IMR-90 (cell line): ENCODE measurements at regions not wholly inside any gene's neighbourhood (a gene's known extent, or its start where the extent isn't known, plus 50 kb on each side); places are given as distances from the start of the nearest gene placed in this dataset.

Experiments
- ATAC-seq: fragments of 200-7000 bp; cut with Tn5 transposase; 2 replicates; pipeline ENCODE4 v1.9.1; 2020; ENCODE audit warnings: low read depth, mild to moderate bottlenecking, moderate library complexity
- BruUV-seq: library from RNA; stranded (reverse); fragments of 400-500 nt; replicated peaks from 2 replicates; lab custom pipeline; 2021; lab: Mats Ljungman, UMichigan
- CTCF ChIA-PET: fragments of 300-600 bp; formaldehyde crosslinking; extraction: SDS; loops from one replicate; lab custom pipeline; 2021; ENCODE audit warnings: antibody characterized with exemption; lab: Yijun Ruan, JAX
- POLR2A ChIA-PET: fragments of 300-600 bp; sonication (Branson Sonifier 250); formaldehyde crosslinking; loops from one replicate; lab custom pipeline; 2022; ENCODE audit warnings: antibody characterized with exemption; ENCODE audit not compliant: unreplicated experiment; lab: Charles Lee
- DNase-seq: peaks from one replicate; pipeline ENCODE4 v3.0.0; 2013
- H2AFZ ChIP-seq: replicated peaks from 2 replicates; pipeline ENCODE3; 2013; ENCODE audit warnings: low read length, mild to moderate bottlenecking; ENCODE audit not compliant: poor library complexity
- H2AK5ac ChIP-seq: 2 replicates; pipeline ENCODE4 v1.6.1; 2013; ENCODE audit warnings: low read depth, low read length, inconsistent platforms
- H2AK9ac ChIP-seq: replicated peaks from 2 replicates; pipeline ENCODE3; 2013; ENCODE audit warnings: mild to moderate bottlenecking, low read depth, low read length, moderate library complexity; ENCODE audit not compliant: poor library complexity
- H2BK120ac ChIP-seq: 2 replicates; pipeline ENCODE4 v1.6.1; 2013; ENCODE audit warnings: low read depth, low read length, inconsistent platforms
- H2BK15ac ChIP-seq: 3 replicates; pipeline ENCODE4 v1.6.1; 2013; ENCODE audit warnings: low read depth, low read length, inconsistent platforms
- H2BK20ac ChIP-seq: 2 replicates; pipeline ENCODE4 v1.6.1; 2013; ENCODE audit warnings: low read depth, mild to moderate bottlenecking, inconsistent platforms, low read length, moderate library complexity
- H2BK5ac ChIP-seq: 2 replicates; pipeline ENCODE4 v1.6.1; 2013; ENCODE audit warnings: mild to moderate bottlenecking, low read depth, low read length, inconsistent platforms; ENCODE audit not compliant: poor library complexity, severe bottlenecking
- H3K14ac ChIP-seq: replicated peaks from 2 replicates; pipeline ENCODE4 v1.6.1; 2013; ENCODE audit warnings: low read depth, low read length, inconsistent platforms
- H3K18ac ChIP-seq: 2 replicates; pipeline ENCODE4 v1.6.1; 2013; ENCODE audit warnings: low read depth, low read length, control low read depth
- H3K23ac ChIP-seq: 2 replicates; pipeline ENCODE4 v1.6.1; 2013; ENCODE audit warnings: low read depth, low read length, inconsistent platforms
- H3K27ac ChIP-seq: 2 replicates; pipeline ENCODE4 v1.5.1; 2013; ENCODE audit warnings: mild to moderate bottlenecking, control low read depth, low read length; ENCODE audit not compliant: insufficient read depth
- H3K27me3 ChIP-seq: 2 replicates; pipeline ENCODE4 v1.6.1; 2013; ENCODE audit warnings: low read length; ENCODE audit not compliant: control insufficient read depth, insufficient read depth
- H3K36me3 ChIP-seq: 2 replicates; pipeline ENCODE4 v1.6.1; 2013; ENCODE audit warnings: low read length, mixed read lengths; ENCODE audit not compliant: control insufficient read depth, insufficient read depth
- H3K4ac ChIP-seq: 2 replicates; pipeline ENCODE4 v1.6.1; 2013; ENCODE audit warnings: low read depth, low read length, inconsistent platforms
- H3K4me1 ChIP-seq: 2 replicates; pipeline ENCODE4 v1.6.1; 2013; ENCODE audit warnings: low read length, mixed read lengths; ENCODE audit not compliant: control insufficient read depth, insufficient read depth
- H3K4me2 ChIP-seq: 2 replicates; pipeline ENCODE4 v1.6.1; 2013; ENCODE audit warnings: low read depth, mild to moderate bottlenecking, control low read depth, low read length, moderate library complexity
- H3K4me3 ChIP-seq: 2 replicates; pipeline ENCODE4 v1.5.1; 2013; ENCODE audit warnings: low read depth, mild to moderate bottlenecking, control low read depth, low read length, moderate library complexity; ENCODE audit not compliant: insufficient read depth
- H3K56ac ChIP-seq: 2 replicates; pipeline ENCODE4 v1.6.1; 2013; ENCODE audit warnings: low read length, inconsistent platforms; ENCODE audit not compliant: insufficient read depth; ENCODE audit errors: extremely low read depth
- H3K79me1 ChIP-seq, 2 experiments: 2 replicates each; pipeline ENCODE4 v1.6.1; 2013; ENCODE audit warnings: low read length in 2 of 2, inconsistent platforms in 1 of 2, low read depth in 1 of 2
- H3K9ac ChIP-seq: 2 replicates; pipeline ENCODE4 v1.6.1; 2013; ENCODE audit warnings: low read depth, low read length, control low read depth
- H3K9me1 ChIP-seq: 2 replicates; pipeline ENCODE4 v1.6.1; 2013; ENCODE audit warnings: low read length, inconsistent platforms; ENCODE audit not compliant: insufficient read depth
- H3K9me3 ChIP-seq: 2 replicates; pipeline ENCODE4 v1.6.1; 2013; ENCODE audit warnings: low read length; ENCODE audit not compliant: control insufficient read depth, insufficient read depth
- H4K20me1 ChIP-seq: 2 replicates; pipeline ENCODE4 v1.6.1; 2013; ENCODE audit warnings: low read length, inconsistent platforms; ENCODE audit not compliant: insufficient read depth
- H4K5ac ChIP-seq: 2 replicates; pipeline ENCODE4 v1.6.1; 2013; ENCODE audit warnings: mild to moderate bottlenecking, low read depth, low read length, control low read depth
- H4K8ac ChIP-seq, 2 experiments: 2 replicates each; pipeline ENCODE4 v1.6.1; 2013; ENCODE audit warnings: low read depth in 2 of 2, low read length in 2 of 2, control low read depth in 1 of 2, inconsistent platforms in 1 of 2
- H4K91ac ChIP-seq: 2 replicates; pipeline ENCODE4 v1.6.1; 2013; ENCODE audit warnings: low read depth, low read length, inconsistent platforms; ENCODE audit not compliant: insufficient read depth
- BHLHE40 ChIP-seq: fragments of 150-350 bp; IDR thresholded peaks from 2 replicates; pipeline ENCODE4 v1.6.1; 2016; ENCODE audit warnings: mild to moderate bottlenecking, low read depth, low read length
- CHD1 ChIP-seq: IDR thresholded peaks from 2 replicates; pipeline ENCODE4 v1.6.1; 2012; ENCODE audit warnings: low read depth, low read length, improper control_type of control experiment
- CTCF ChIP-seq: conservative IDR thresholded peaks from 2 replicates; pipeline ENCODE4 v1.5.1; 2012; ENCODE audit warnings: mild to moderate bottlenecking, low read depth, low read length, improper control_type of control experiment
- FOS ChIP-seq: fragments of 150-350 bp; IDR thresholded peaks from 2 replicates; pipeline ENCODE4 v1.6.1; 2016; ENCODE audit warnings: low read depth, low read length
- RAD21 ChIP-seq: IDR thresholded peaks from 2 replicates; pipeline ENCODE4 v1.6.1; 2012; ENCODE audit warnings: low read length, improper control_type of control experiment
- WGBS, 2 experiments: methylation state at CpG; one replicate each; pipeline versions ENCODE4 v1.1.5 to v1.1.7; 2013; ENCODE audit warnings: missing lambda C conversion rate in 2 of 2; ENCODE audit not compliant: insufficient read length in 1 of 2; ENCODE audit errors: extremely low coverage in 2 of 2; 5-methylcytosine and 5-hydroxymethylcytosine counted together
- dilution Hi-C: fragments of 300-500 bp; cut with HindIII; formaldehyde crosslinking; loops from one replicate; pipeline ENCODE4 v1.14.3; 2018; ENCODE audit warnings: low sequenced_read_pairs; ENCODE audit not compliant: unreplicated experiment
- in situ Hi-C: fragments of 300-500 bp; cut with MboI; formaldehyde crosslinking; loops from 3 replicates; pipeline ENCODE4 v1.14.3; 2019; ENCODE audit warnings: low sequenced_read_pairs, inconsistent platforms, mixed read lengths
- intact Hi-C: fragments of 100-400 bp; cut with micrococcal nuclease; formaldehyde crosslinking; loops from 2 replicates; pipeline ENCODE4 v1.10.0; 2022
- TF ChIP-seq, protein P1 (sequence below): fragments of 150-350 bp; IDR thresholded peaks from 2 replicates; pipeline ENCODE4 v1.6.1; 2016; ENCODE audit warnings: low read depth, mild to moderate bottlenecking, low read length, moderate library complexity, borderline replicate concordance

DNA sequence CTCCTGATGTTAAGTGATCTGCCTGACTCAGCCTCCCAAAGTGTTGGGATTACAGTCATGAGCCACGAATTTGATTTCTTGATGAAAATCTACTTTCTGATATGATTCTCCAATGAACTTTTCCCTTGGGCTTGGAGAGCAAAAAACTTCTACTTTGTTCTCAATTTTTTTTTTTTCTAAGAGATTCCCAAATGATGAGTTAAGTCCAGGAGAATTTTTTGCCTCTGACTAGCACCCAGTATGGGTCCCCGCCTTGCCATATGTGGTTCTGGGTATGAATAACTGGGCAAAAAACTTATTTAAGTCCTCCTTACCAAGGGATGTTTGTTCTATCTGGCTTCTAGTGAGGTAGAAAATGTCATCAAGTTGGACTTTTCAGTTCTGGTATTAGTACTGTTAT is 147.9 kb upstream of the LYZL1 start:
- POLR2A ChIA-PET = no interaction called here

More for the DNA sequence above, 147.9 kb upstream of the LYZL1 start:
- Histone ChIP-seq H3K23ac (peak overlapping the region; percentile 61; the same call in 1 of the 2 replicates), H2AFZ (peak overlapping the region; percentile 27), H3K4me1 (peaks cover 12% of the 10 kb centered on the region), H4K91ac (peak overlapping the region; percentile 92), H3K36me3 (no peaks in the 10 kb centered on the region), H2BK20ac (peak overlapping the region; percentile 75), H2BK5ac (peak overlapping the region; percentile 97), H2BK15ac (peak overlapping the region; percentile 79; the same call in 2 of the 3 replicates), H3K14ac (peak overlapping the region; percentile 73), H3K79me1 (no peaks in the 10 kb centered on the region), H3K27me3 (no peaks in the 10 kb centered on the region), H3K9me3 (no peaks in the 10 kb centered on the region), H4K5ac (peak overlapping the region; percentile 84), H3K18ac (peak overlapping the region; percentile 88), H3K4me2 (peak overlapping the region; percentile 26; the same call in 1 of the 2 replicates), H3K9me1 (peaks cover 4% of the 10 kb centered on the region; the same call in 1 of the 2 replicates), H3K9ac (0 out of 2 replicates have a peak overlapping the region, but pooled peaks have one; percentile 19), H4K20me1 (no peaks in the 10 kb centered on the region), H3K4me3 (no peak overlapping the region), H2BK120ac (peak overlapping the region; percentile 73), H2AK9ac (no peak overlapping the region), H3K4ac (peak overlapping the region; percentile 89), H4K8ac (peak overlapping the region; percentile 94; a peak in 3 of 4 replicates), H3K27ac (peak overlapping the region; percentile 95), H3K56ac (peak overlapping the region; percentile 52; the same call in 1 of the 2 replicates), H2AK5ac (peak overlapping the region; percentile 93; the same call in 1 of the 2 replicates)
- intact Hi-C loops = no loop called here
- no TSS peak for BruUV-seq
- WGBS, 2 experiments = no CpG with 5 or more reads among the region's 2 CpGs
- TF ChIP-seq CTCF = no peak
- no peak for TF ChIP-seq BHLHE40
- TF ChIP-seq, protein P1, sequence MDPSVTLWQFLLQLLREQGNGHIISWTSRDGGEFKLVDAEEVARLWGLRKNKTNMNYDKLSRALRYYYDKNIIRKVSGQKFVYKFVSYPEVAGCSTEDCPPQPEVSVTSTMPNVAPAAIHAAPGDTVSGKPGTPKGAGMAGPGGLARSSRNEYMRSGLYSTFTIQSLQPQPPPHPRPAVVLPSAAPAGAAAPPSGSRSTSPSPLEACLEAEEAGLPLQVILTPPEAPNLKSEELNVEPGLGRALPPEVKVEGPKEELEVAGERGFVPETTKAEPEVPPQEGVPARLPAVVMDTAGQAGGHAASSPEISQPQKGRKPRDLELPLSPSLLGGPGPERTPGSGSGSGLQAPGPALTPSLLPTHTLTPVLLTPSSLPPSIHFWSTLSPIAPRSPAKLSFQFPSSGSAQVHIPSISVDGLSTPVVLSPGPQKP = no peak
- no peak for TF ChIP-seq FOS
- no peak for TF ChIP-seq CHD1
- TF ChIP-seq RAD21 = no peak
- dilution Hi-C loops = no loop called here
- CTCF ChIA-PET = interaction anchor here (0.6 kb wide), 2 partner anchors 9 to 16 kb away, joined by 3 read pairs; no protein-coding TSS in a partner anchor
- ATAC-seq (peak; percentile 91), DNase-seq (peak; percentile 92)
- in situ Hi-C loops = no loop called here
